ENCODE measurements at regions not wholly inside any gene's neighbourhood (a gene's known extent, or its start where the extent isn't known, plus 50 kb on each side); places are given as distances from the start of the nearest gene placed in this dataset.
A peak's percentile ranks its signal among the peaks of the same experiment; 100 is the strongest.

DNA sequence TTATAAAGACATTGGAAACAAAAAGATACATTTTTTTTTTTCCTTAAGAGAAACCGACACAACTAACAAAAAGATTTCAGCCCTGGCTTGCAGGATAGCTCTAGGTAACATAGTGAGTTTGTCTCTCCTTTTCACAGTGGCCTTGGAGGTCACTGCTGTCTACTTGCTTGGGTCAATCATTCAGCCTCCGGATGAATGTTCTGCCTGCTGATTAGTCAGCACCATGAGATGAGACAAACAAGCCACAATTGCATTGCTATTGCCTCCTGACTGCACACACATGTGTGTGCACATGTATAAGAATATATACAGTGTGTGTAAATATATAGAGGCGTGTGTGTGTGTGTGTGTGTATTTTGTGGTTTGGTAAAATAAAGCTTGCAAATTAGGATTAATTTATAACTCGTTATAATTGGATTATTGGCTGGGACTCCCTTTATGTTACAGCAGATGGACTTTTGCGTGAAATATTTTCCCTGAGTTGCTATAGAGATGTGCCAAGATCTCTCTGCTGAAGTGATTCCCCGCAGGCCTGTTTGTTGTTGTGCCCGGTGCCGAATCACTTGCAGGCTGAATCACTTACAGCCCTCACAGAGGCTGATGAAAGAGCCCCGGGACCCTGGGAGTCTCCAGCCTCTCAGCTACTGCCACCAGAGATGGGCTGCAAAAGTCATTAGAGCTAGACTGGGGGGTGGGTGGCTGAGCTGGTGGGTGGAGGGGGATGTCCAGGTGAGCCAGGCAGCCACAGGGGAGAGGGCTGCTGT, 161.2 kb downstream of the FGF18 start:
- DNase-seq = peak in 1 of 3 experiments; percentile 3

DNA sequence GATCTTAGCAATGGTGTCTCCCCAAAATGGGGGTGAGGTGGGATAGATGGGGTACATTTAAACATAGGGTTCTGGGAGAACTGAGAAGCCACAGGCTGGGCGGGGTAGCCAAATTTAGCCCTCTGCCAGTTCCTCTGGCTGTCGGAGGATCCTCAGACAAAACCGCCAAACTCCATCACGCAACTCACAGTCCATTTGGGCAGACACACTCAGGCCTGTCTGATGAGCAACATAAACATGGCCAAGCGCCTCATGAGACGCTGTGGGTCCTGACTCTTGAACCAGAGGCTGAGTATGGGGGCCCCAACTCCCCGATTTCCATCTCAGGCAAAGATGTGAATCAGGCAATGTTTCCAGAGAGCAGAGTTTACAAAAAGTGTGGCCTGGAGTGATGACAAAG, 162.3 kb downstream of the FGF18 start:
- no peak for DNase-seq

DNA sequence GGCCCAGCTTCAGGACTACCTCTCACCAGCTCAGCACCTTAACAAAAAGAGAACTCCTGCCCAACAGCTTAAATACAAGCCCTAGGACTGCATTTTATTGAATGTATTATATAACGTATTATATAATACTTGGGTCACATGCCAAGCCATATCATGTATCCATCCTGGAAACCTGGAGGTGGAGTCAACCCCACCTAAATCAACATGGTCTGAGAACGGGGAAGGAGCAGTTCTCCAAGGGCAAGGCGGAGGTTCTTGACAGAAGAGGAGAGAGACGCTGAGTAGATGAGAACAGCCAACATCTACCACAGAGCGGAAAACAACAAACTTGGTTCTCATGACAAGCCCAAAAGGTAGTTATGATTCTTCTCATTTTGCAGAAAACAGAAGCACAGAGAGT, 163.4 kb downstream of the FGF18 start:
- no peak for DNase-seq

DNA sequence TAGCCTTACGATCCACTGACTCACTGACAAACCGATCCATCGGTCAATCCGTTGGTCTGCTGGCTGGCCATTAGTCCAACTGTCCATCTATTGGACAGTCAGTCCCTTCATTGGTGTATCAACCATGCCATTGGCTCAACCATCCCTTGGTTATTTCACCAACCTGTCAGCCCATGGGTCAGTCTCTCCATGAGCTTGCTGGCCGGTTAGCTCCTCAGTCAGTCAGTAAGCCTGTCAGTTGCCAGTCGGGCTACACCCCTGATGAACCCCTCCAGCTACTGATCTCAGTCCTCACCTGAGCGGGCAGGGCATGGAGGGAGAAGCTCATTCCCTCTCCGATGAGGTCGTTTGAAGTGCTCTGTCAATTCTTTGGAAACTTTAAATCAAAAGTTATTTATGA, 166.5 kb downstream of the FGF18 start:
- no peak for DNase-seq

DNA sequence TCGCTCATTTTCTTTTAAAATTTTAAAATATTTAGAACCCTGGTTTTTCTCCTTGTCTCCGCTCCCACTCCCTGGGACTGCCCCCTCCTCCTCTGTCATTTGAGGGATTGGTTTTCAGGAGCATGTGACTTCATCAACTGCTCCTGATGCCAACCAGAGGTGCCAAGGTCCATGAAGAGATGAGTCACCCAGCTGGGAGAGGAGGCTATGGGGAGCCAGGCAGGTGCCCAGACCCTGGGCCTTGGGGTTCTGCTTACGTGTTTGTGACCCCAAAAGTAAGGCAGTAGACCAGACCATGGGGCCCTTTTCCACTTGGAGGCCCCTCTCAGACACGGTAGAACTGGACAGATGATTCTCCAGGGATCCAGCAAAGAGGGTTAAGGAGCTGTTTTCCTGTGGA, 167.0 kb downstream of the FGF18 start:
- no peak for DNase-seq

DNA sequence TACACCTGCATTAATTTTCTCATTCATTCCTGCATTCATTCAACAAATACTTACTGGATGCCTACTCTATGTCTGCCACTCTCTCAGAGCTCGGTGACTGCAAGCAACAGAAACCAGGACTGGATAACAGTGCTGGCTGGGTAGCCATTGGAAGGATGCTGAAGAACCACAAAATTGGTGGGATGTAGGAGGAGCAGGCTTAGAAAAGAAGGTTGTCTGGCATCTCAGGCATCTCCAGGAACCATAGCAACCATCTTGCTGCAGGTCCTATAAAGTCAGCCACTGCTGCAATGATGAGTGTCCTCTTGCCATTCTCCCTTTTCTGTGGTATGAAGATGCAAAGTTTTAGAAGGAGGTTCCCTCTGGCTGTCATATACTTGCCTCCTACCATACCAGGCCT, 168.6 kb downstream of the FGF18 start:
- DNase-seq = no peak

DNA sequence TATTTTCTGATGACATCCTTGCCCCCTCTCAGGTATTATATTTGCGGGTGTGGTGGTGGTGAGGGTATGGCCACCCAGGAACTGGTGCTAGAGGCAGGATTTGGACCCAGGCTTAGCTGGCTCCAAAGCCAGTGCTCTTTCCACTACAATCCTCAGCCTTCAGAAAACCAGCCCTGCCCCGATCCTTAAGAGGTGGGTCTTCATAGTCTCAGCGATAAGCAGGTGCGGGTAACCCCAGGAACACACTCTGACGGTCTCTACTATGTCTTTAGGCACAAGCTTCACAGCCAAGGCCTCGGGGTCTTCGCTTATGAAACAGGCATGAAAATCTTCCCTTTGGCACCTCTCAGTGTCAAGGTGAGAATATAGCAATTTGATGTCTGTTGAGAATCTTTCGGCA, 169.3 kb downstream of the FGF18 start:
- DNase-seq = no peak

DNA sequence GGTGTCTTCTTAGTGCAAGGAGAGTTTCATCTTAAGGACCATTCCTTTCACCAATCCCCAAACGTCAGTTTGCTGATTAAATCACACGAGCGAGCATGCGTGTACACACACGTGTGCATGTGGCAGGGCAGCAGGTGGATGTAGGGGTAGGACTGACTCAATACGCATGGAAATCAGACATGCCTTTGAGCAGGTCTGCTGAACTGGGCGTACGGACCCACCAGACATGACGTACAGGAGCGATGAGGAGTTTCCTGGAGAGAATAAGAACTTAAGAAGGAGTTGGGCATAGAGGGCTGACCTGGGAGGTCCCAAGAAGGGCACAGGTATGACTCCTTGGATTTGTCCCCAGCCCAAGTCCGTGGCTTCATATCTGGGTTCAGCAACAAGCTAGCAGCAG, 170.0 kb downstream of the FGF18 start:
- DNase-seq = no peak

DNA sequence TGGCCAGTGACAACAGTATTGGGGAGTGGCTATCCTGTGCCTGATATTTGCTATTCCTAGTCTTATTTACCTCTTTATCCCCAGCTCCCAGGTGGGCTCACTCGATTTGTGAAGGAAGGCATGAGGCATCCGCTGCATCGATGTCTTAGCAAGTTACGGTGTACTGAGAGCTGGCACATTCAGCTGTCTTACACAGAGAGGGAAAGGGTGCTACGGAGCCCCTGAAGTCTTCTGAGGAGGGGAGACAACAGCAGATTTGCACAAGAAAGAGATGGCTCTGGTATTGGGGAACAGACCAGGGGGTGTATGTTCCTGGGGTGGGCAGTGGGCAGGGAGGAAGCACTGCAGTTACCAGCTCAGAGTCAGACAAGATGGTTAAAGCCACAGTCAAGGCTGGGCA, 172.6 kb downstream of the FGF18 start:
- DNase-seq = no peak

DNA sequence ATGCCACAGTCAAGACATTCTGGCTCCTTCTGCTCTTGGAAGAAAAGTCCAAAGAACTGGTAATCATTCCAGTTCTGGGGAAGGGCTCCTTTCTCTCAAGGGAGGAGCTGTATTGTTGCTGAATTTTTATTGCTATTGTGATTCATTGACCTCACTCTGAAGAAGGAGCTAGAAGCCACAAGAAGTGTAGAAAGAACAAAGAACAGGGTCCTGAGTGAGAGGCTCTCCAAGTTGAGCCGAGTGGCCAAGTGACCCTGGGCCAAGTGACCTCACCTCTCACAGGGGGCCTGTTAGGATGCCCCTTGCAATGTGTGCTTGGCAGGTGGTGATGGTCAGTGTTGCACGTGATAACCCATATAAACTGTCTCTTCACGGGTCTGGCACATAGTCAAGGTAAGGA, 173.3 kb downstream of the FGF18 start:
- DNase-seq = no peak

DNA sequence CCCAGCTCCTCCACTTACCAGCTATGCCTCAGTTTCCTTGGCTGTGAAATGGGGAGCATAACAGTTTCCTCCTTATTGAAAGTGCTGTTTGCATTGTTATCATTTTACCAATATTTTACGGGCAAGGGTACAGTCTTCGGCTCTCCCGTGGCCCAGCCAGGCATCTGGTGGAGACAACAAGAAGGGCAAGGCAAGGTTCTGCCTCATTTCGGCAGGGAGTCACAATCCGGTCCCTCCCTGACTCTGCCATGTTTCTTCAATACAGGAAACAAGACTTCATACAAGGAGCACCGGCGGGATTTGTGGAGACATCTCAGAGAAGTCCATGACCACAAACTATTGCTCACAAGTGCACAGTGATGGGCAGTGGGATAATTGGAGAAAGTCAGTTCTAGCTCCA, 174.0 kb downstream of the FGF18 start:
- no peak for DNase-seq

DNA sequence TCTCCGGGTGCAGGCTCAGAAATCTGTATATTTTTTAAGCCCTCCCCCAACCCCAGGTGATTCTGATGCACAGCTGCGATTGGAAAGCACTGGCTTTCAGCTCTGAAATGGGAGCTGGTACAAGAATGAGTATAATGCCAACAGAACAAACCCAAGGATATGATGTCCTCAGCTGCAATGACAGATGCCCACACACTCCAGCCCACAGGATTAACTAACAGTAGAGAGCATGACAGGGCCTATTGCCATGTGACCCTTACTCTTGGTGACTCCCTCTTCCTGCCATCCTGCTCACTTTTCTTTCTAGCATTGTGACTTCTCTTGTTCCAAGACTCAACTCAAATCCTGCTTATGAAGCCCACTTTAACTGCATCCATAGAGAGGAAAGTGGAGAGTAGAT, 174.5 kb downstream of the FGF18 start:
- no peak for DNase-seq

DNA sequence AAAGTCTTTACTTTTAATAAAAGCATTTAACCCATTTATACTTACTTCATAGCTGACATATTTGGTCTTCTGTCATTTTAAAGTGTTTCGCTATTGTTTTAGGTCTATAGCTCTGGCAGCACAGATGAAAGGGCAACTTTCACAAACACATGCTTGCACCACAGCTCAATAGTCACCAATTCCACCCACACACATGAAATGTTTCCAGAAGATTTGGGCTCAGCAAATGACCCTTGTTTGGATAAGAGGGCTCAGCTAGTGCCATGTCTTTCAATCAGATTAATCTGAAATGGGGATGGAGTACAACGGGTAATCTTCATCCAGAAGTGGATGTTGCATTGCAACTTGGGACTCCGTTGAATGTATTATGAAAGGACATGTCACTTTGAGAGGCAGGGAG, 176.0 kb downstream of the FGF18 start:
- DNase-seq = no peak

DNA sequence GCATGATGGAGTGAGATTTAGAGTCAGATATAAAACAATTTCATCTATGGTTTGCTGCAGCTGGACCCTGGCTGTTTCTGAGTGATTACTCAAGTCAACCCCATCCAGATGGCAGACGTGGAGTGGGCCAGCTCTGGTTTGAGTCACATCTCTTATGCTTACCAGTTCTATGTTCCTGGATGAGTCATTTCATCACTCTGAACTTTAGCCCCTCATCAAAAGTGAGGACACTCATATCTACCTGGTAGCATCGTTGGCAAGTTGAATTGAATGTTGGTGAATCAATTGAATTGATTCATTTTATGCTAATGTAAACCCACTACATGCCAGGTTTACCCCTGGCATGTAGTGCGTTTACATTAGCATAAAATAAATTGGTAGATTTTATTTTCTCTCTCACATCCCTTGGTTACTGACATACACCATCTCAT, 176.4 kb downstream of the FGF18 start:
- DNase-seq = no peak

DNA sequence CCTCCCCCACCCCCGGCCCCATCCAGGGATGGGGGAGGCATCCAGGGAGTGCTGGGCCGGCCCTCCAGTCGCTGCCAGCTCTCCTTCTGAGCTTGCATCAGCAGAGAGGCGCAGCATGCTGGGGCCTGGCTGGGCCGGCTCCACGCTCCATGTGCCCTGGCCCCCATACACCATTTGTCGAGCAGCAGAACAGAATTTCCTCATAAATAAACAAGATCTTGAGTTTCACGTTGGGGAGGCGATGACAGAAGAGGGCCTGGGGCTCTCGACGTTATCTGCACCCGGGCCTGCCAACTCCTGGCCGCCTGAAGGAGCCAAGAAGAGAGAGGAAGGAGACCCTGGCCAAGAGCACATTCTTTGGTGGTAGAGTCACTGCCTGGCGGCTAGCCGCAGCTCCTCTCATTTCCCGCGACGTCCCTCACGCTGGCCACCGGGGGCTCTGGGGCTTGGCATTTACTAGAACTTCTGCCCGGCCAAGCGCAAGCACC, 177.0 kb downstream of the FGF18 start:
- no peak for DNase-seq

DNA sequence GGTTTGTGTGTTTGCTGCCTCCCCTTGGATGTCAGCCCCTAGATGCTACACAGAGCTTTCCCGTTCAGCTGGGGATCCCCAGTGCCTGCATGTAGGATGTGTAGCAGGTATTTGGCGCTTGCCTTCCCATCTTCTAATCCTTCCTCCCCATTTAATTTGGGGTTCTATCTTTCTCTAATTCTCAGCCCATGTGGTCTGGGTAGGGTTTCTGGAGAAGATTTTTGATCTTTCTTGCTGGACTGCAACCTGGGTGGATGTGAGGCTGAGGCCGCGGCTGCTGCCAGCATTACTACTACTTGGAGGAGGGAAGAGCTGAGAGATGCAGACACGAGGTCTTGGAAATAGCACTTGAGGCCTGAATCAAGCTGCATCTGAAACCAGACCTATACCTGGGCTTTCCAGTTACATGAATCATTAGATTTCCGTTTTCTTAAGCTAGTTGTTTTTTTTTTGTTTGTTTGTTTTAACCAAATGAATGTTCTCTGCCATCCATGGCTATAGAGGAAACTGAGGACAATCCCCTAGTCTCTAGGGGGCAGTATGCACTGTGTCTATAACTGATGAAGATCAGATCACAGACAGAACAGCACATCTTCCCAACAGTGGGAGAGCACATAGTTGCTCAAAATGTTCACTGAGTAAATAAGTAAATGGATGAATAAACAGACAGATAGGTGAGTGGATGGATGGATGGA, 178.6 kb downstream of the FGF18 start:
- no peak for DNase-seq

DNA sequence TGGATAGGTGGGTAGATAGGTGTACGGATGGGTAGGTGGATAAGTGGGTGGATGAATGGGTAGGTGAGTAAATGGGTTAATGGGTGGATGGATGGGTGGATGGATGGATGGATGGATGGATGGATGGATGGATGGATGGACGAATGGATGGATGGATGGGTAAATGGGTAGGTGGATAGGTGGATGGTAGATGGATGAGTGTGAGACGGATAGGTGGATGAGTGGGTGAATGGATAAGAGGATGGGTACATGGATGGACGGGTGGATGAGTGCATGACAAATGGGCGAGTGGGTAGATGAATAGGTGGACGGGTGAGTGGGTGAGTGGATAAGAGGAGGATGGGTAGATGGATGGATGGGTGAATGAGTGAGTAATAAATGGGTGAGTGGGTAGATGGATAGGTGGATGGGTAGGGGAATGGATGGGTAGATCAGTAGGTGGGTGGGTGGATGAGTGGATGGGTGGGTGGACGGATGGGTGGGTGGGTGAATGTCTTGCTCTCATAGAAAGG, 179.2 kb downstream of the FGF18 start:
- DNase-seq = no peak

DNA sequence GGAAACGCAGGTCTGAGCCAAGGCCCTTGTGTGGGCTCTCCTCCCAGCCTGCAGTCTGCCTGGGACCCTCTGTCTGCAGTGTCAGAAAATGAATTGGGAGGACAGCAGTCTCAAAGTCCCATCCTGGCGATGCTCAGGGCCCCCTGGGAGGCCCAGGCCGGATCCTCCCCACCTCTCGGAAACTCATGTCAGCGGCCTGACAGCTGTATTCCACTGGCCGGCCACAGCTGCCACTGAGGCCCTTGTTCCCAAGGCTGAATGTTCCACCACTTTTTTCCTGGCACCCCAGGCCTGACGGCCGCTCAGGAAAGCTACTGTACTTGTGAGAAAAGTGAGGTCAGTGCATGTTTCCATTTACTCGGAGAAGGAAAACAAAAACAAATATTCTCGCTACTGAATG, 180.0 kb downstream of the FGF18 start:
- no peak for DNase-seq

DNA sequence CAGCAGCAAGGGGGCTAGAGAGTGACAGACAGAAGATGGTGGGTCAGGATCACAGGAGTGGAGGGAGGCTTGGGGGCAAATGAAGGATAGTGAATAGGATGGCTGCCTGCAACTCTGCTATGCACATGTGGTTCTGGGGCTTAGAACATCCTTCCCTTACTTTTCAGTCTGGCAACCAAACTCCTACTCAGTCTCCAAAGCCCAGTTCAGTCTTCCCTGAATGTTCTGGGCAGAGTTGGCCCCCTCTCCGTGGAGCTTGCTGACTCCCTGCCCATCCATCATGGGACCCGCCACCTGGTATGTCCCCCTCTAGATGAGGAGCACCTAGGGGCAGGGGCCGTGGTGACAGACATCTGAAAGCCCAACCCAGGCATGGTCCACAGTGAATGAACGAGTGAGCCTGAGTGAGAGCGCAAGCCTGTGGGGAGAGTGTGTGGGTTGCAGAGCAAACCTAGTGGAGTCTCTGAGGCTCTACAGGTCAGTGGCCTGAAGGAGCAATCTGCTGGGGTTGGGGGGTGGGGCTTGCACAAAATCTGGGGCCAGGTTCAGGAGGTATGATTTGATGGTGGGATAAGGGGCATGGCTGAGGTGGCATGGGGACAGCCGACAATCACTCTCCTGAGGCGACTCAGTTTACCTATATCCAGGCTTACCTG, 180.6 kb downstream of the FGF18 start:
- no peak for DNase-seq

DNA sequence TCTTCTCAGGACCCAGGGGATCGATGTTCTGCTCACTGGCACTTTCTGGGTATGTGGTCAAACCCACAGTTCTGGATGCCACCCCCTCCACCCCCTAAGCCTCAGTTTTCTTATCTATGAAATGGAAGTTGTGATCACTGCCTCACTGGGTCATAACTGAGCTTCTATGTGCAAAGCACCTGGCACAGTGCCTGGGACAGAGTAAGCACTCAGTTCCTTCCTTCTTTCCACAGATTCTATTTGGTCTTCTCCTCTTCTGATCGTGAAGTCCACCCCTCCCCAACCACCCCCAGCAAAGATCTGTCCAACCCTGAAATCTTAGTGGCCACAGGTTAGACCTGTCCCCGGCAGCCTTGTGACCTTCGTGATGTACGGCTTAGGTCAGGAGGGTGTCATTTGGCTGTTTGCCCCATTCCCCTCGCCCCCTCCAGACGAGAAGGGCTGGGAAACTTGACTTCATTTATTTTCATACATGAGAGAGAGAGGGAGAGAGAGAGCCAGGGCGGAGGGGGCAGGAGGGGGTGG, 181.4 kb downstream of the FGF18 start:
- DNase-seq = no peak

DNA sequence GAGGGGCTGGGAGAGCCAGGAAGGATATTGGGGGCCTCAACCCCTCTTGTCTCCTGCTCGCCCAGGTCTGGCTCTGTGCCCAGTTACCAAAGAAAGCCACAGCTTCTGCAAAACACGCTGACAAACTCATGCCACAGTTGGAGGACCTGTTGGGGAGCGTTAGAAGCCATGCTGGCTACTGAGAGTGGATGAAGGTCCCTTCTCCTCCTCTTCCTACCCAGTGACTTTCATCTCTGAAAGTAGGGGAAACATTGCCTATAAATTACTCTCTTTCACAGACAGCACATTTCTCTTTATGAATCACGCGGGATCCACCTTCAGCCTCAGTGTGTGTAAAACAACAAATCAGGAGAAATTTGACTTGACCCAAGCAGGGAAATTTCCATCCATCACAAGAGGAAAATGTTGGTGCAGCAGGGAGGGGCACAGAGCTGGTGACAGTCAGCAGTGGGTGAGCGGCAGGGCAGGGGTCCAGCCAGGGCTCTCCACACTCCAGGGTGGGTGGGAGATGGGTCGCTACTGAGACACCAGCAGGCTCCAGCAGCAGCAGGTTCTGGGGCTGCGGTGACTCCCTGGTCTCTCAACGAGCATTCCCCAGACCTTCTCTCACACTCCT, 181.9 kb downstream of the FGF18 start:
- no peak for DNase-seq

DNA sequence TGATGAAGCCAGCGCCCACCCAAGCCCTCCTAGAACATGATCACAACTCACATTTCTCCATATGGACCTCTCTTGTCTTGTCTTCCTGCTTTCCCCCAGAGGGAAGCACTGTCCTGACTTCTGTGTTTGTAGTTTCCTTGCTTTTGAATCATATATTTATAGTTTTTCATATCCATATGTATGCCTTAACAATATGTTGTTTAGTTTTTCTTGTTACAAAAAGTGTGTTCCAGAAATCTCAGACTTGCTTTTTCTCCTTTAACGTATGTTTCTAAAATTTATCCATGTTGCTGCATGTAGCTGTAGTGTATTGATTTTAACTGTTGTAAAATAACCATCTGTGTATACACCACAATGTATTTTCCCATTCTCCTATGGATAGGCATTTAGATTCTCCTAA, 182.0 kb upstream of the SMIM23 start:
- no peak for DNase-seq

DNA sequence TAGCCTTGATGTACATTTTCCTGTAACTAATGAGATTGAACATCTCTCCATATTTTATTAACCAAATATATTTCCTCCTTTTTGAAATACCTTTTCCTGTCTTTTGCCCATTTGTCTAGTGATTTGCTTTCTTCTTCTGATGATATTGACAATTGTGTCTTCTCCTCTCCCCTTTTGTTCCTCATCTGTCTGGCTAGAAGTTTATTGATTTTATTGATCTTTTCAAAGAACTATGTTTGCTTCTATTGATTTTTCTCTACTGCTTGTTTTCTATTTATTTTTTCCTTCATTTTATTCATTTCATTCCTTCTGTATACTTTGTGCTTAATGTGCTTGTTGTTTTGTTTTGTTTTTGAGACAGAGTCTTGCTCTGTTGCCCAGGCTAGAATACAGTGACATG, 181.4 kb upstream of the SMIM23 start:
- no peak for DNase-seq
